Breast epithelium (tissue), 4 donors: ENCODE measurements at regions not wholly inside any gene's neighbourhood (a gene's known extent, or its start where the extent isn't known, plus 50 kb on each side); places are given as distances from the start of the nearest gene placed in this dataset.

Experiments used
- DNase-seq, 2 donors: peaks; one replicate each; pipeline ENCODE4 v3.0.0-alpha.2; 2019; ENCODE audit warnings: low spot score in 2 of 2
- H3K27ac ChIP-seq, 2 donors: fragments of 200-600 bp; sonication (generic) in 1 of 2; one replicate each; pipeline ENCODE4 v1.5.1; 2016 to 2019; ENCODE audit warnings: mild to moderate bottlenecking in 1 of 2
- H3K27me3 ChIP-seq, 2 donors: fragments of 200-600 bp; sonication (generic) in 1 of 2; one replicate each; pipeline versions ENCODE4 v1.5.1 to v1.6.0; 2017 to 2019; ENCODE audit warnings: control low read depth in 1 of 2, mild to moderate bottlenecking in 1 of 2
- H3K36me3 ChIP-seq: fragments of 200-600 bp; one replicate; pipeline ENCODE4 v1.5.1; 2019
- H3K4me1 ChIP-seq, 2 donors: fragments of 200-600 bp; sonication (generic); one replicate each; pipeline ENCODE4 v1.5.1; 2016 to 2019; ENCODE audit warnings: control low read depth in 1 of 2
- H3K4me3 ChIP-seq, 3 donors: fragments of 200-600 bp; sonication (generic); 1 replicate in 2 of 3; 2 replicates in 1 of 3; pipeline ENCODE4 v1.5.1; 2016 to 2019; ENCODE audit warnings: mild to moderate bottlenecking in 3 of 3, moderate library complexity in 2 of 3
- H3K9me3 ChIP-seq, 2 donors: fragments of 200-600 bp; sonication (generic) in 1 of 2; one replicate each; pipeline ENCODE4 v1.5.1; 2016 to 2019; ENCODE audit warnings: control low read depth in 1 of 2
- CTCF ChIP-seq, 3 donors: fragments of 450-650 bp; IDR thresholded peaks; one replicate each; pipeline ENCODE4 v1.5.1; 2016 to 2017; ENCODE audit warnings: antibody characterized with exemption in 3 of 3, mild to moderate bottlenecking in 3 of 3, moderate library complexity in 3 of 3
- POLR2A ChIP-seq: fragments of 450-650 bp; IDR thresholded peaks from one replicate; pipeline ENCODE4 v1.6.1; 2016; ENCODE audit warnings: antibody characterized with exemption, mild to moderate bottlenecking, moderate library complexity
- POLR2AphosphoS5 ChIP-seq, 3 donors: sonication (generic); formaldehyde crosslinking; IDR thresholded peaks; one replicate each; pipeline ENCODE4 v1.6.1; 2017; ENCODE audit warnings: antibody characterized with exemption in 3 of 3
- intact Hi-C: fragments of 100-400 bp; cut with DNase I; formaldehyde crosslinking; loops from one replicate; pipeline ENCODE4 v1.15.1; 2023; ENCODE audit warnings: low total_unique reads

DNA sequence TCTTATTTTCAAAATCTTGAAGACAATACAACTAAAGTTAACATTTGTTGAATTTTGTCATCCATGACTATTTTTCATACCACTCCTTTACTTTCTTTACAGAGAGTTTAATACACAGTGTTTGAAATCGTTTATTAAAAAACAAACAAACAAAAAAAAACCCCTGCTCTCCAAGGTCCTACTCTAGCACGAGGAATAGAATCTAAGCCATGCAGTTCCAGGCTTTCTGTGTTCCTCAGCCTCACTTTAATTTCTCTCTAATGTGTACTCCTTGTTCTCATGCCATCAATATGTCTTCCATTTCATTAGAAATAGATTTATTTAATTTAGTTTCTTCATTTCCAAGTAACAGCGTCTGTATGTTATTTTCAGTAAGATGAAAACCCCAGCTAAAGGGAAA lies 381.2 kb upstream of the MC4R start:
- no peak for DNase-seq
- Histone ChIP-seq H3K4me1 (no peaks in the 10 kb centered on the region), H3K36me3 (no peaks in the 10 kb centered on the region), H3K4me3 (no peak overlapping the region), H3K27me3 (no peaks in the 10 kb centered on the region), H3K27ac (no peak overlapping the region), H3K9me3 (no peaks in the 10 kb centered on the region)
- TF ChIP-seq POLR2AphosphoS5 (IDR thresholded peaks at IDR 0.05) (no peak), POLR2A (no peak), CTCF (IDR thresholded peaks at IDR 0.05) (no peak)
- intact Hi-C loops: no loop called here

DNA sequence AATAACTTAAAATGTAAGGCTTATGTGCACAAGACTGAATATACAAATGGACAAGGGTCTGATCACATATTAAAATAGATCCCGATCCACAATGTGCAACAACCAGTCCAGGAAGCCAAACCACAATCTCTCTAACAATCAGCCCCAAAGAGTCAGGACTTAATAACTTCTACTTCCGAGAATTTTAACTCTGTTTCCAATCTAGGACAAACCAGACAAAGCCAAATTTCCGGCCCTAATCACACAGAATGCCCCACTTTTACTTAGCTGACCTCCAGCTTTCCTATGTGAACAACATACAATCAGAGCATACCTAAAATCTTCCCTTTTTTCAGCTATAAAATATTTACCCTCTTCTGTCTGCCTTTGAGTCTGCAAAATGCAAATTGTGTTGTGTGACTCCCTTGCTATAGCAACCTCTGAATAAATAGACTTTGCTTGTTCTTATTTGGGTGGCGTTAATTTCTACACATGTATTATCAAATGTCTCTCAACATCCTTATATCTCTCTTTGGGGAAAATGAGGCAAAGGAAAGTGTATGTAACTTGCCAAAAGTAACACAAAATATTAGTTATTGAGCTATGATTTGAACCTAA lies 381.9 kb upstream of the MC4R start:
- TF ChIP-seq POLR2A: no peak
- no peak for TF ChIP-seq POLR2AphosphoS5 (IDR thresholded peaks at IDR 0.05)
- no peak for TF ChIP-seq CTCF (IDR thresholded peaks at IDR 0.05)
- Histone ChIP-seq H3K4me1 (no peaks in the 10 kb centered on the region), H3K36me3 (no peaks in the 10 kb centered on the region), H3K27ac (peak overlapping the region in 1 of 2 donors; percentile 3), H3K4me3 (no peak overlapping the region), H3K9me3 (no peaks in the 10 kb centered on the region), H3K27me3 (no peaks in the 10 kb centered on the region)
- intact Hi-C loops: no loop called here
- DNase-seq: no peak

DNA sequence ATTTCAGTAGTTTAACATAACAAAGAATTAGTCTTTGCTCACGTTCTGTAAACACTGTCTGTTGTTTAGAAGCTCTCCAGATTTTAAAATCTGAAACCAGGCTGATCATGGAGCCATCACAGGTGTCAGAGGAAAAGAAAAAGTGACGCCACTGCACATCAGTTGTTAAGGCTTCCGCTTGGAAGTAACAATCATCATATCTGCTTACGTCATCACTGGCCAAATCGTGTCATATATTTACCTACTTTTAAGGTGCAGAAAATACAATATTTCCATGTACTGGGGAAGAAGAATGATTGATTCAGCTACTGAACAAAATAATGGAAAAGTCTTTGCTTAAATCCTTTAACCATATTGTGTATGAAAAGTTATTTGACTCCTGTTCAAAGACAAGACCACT lies 382.6 kb upstream of the MC4R start:
- TF ChIP-seq CTCF (IDR thresholded peaks at IDR 0.05): no peak
- DNase-seq: no peak
- Histone ChIP-seq H3K4me3 (no peak overlapping the region), H3K4me1 (no peaks in the 10 kb centered on the region), H3K27ac (no peak overlapping the region), H3K27me3 (no peaks in the 10 kb centered on the region), H3K36me3 (no peaks in the 10 kb centered on the region), H3K9me3 (no peaks in the 10 kb centered on the region)
- intact Hi-C loops: no loop called here

DNA sequence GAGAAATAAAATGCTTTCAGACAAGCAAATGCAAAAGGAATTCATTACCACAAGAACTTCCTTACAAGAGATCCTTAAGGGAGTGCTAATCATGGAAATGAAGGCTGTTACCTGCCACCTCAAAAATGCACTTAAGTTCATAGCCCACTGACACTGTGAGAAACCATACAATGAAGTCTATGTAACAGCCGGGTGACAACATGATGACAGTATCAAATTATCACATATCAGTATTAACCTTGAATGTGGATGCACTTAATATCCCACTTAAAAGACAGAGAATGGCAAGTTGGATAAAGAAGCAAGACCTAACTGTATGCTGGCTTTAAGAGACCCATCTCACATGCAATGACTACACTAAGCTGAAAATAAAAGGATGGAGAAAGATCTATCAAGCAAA lies 403.4 kb upstream of the MC4R start:
- Histone ChIP-seq H3K9me3 (peaks cover 0 to 15% of the 10 kb centered on the region in 2 donors), H3K4me3 (no peak overlapping the region), H3K27ac (no peak overlapping the region), H3K27me3 (no peaks in the 10 kb centered on the region), H3K4me1 (no peaks in the 10 kb centered on the region), H3K36me3 (no peaks in the 10 kb centered on the region)
- intact Hi-C loops: no loop called here
- TF ChIP-seq POLR2A (no peak), POLR2AphosphoS5 (IDR thresholded peaks at IDR 0.05) (no peak), CTCF (IDR thresholded peaks at IDR 0.05) (no peak)
- no peak for DNase-seq

- intact Hi-C loops: no loop called here
- no peaks in the 10 kb centered on the region for H3K36me3 ChIP-seq
- peaks cover 0 to 8% of the 10 kb centered on the region in 2 donors for H3K9me3 ChIP-seq
- H3K4me1 ChIP-seq: no peaks in the 10 kb centered on the region
- no peak overlapping the region for H3K27ac ChIP-seq
- no peak for DNase-seq
- no peaks in the 10 kb centered on the region for H3K27me3 ChIP-seq
- H3K4me3 ChIP-seq: no peak overlapping the region
- TF ChIP-seq POLR2A (no peak), POLR2AphosphoS5 (IDR thresholded peaks at IDR 0.05) (no peak), CTCF (IDR thresholded peaks at IDR 0.05) (no peak)
Observed at GRCh38 chr18:60784161-60784560, 411.6 kb upstream of the MC4R start.
